RWPE2 (cell line): ENCODE measurements at regions not wholly inside any gene's neighbourhood (a gene's known extent, or its start where the extent isn't known, plus 50 kb on each side); places are given as distances from the start of the nearest gene placed in this dataset.
"Not testable (repeated sequence)": the region's sequence is repeated elsewhere in the genome, so short reads cannot be mapped to it uniquely, and the experiment has no call there.

Experiments
- ATAC-seq: fragments of 200-7000 bp; cut with Tn5 transposase; 3 replicates; pipeline ENCODE4 v1.9.1; 2021; ENCODE audit warnings: low read depth
- DNase-seq: peaks from one replicate; pipeline ENCODE4 v3.0.0-alpha.2; 2020; ENCODE audit warnings: low spot score
- H3K27ac ChIP-seq: fragments of 450-650 bp; 2 replicates; pipeline ENCODE4 v1.5.1; 2017; ENCODE audit warnings: mild to moderate bottlenecking; ENCODE audit not compliant: poor library complexity, severe bottlenecking
- H3K27me3 ChIP-seq: fragments of 250-450 bp; sonication (Bioruptor Pico); 2 replicates; pipeline ENCODE4 v1.5.1; 2021; ENCODE audit warnings: mild to moderate bottlenecking, moderate library complexity; ENCODE audit not compliant: insufficient read depth, poor library complexity, severe bottlenecking
- H3K36me3 ChIP-seq: fragments of 250-450 bp; sonication (Bioruptor Pico); 2 replicates; pipeline ENCODE4 v1.5.1; 2020; ENCODE audit warnings: low read depth, mild to moderate bottlenecking, moderate library complexity
- H3K4me1 ChIP-seq: fragments of 250-450 bp; sonication (Bioruptor Pico); 2 replicates; pipeline ENCODE4 v1.5.1; 2021; ENCODE audit warnings: mild to moderate bottlenecking, moderate library complexity; ENCODE audit not compliant: insufficient read depth, poor library complexity, severe bottlenecking
- H3K4me3 ChIP-seq: fragments of 250-450 bp; sonication (Bioruptor Pico); 2 replicates; pipeline ENCODE4 v1.5.1; 2021; ENCODE audit warnings: mild to moderate bottlenecking, moderate library complexity; ENCODE audit not compliant: severe bottlenecking
- H3K9me3 ChIP-seq: fragments of 250-450 bp; sonication (Bioruptor Pico); 2 replicates; pipeline ENCODE4 v1.5.1; 2021; ENCODE audit warnings: mild to moderate bottlenecking, moderate library complexity; ENCODE audit not compliant: severe bottlenecking
- CTCF ChIP-seq: fragments of 450-650 bp; IDR thresholded peaks from one replicate; pipeline ENCODE4 v1.5.1; 2017; ENCODE audit warnings: mild to moderate bottlenecking, moderate library complexity; ENCODE audit not compliant: poor library complexity, severe bottlenecking

- H3K27ac ChIP-seq: no peak overlapping the region
- H3K27me3 ChIP-seq: no peaks in the 10 kb centered on the region
- no peaks in the 10 kb centered on the region for H3K36me3 ChIP-seq
- ATAC-seq (no peak), DNase-seq (no peak)
- H3K4me3 ChIP-seq: no peak overlapping the region
- peaks cover 9% of the 10 kb centered on the region for H3K4me1 ChIP-seq
- no peak for TF ChIP-seq CTCF
- no peaks in the 10 kb centered on the region for H3K9me3 ChIP-seq
These were observed 106.2 kb upstream of the STMND1 start for GRCh38 chr6:16995511-16996250.

- no peaks in the 10 kb centered on the region for H3K36me3 ChIP-seq
- TF ChIP-seq CTCF: no peak
- no peaks in the 10 kb centered on the region for H3K4me1 ChIP-seq
- no peaks in the 10 kb centered on the region for H3K27me3 ChIP-seq
- H3K27ac ChIP-seq: no peak overlapping the region
- H3K9me3 ChIP-seq: no peaks in the 10 kb centered on the region
- DNase-seq: no peak
- H3K4me3 ChIP-seq: no peak overlapping the region
- ATAC-seq: no peak
These were observed 108.5 kb upstream of the STMND1 start for GRCh38 chr6:16993396-16993795.

GRCh38 chr6:16991981-16992629, 109.7 kb upstream of the STMND1 start:
- Histone ChIP-seq H3K9me3 (no peaks in the 10 kb centered on the region), H3K27me3 (no peaks in the 10 kb centered on the region), H3K27ac (no peak overlapping the region), H3K4me1 (no peaks in the 10 kb centered on the region), H3K4me3 (no peak overlapping the region), H3K36me3 (no peaks in the 10 kb centered on the region)
- no peak for ATAC-seq
- no peak for TF ChIP-seq CTCF
- no peak for DNase-seq

GRCh38 chr6:16989976-16990375, 111.9 kb upstream of the STMND1 start:
- not testable (repeated sequence) for H3K4me1 ChIP-seq, H3K27ac ChIP-seq, H3K4me3 ChIP-seq, ATAC-seq, DNase-seq, H3K9me3 ChIP-seq, H3K36me3 ChIP-seq, H3K27me3 ChIP-seq

GRCh38 chr6:16989382-16989781, 112.5 kb upstream of the STMND1 start:
- Histone ChIP-seq H3K27me3 (no peaks in the 10 kb centered on the region), H3K4me3 (no peak overlapping the region), H3K4me1 (peaks cover 7% of the 10 kb centered on the region), H3K27ac (no peak overlapping the region), H3K36me3 (no peaks in the 10 kb centered on the region), H3K9me3 (no peaks in the 10 kb centered on the region)
- TF ChIP-seq CTCF: no peak
- ATAC-seq: no peak
- DNase-seq: no peak
